ENCODE measurements at regions not wholly inside any gene's neighbourhood (a gene's known extent, or its start where the extent isn't known, plus 50 kb on each side); places are given as distances from the start of the nearest gene placed in this dataset.
A peak's percentile ranks its signal among the peaks of the same experiment; 100 is the strongest.

GRCh38 chr2:236673126-236673822 is 103.6 kb downstream of the ACKR3 start:
- Histone ChIP-seq H3K36me3 (ENCODE audit: control insufficient read depth in 2 of 4, insufficient read depth in 4 of 4, low read length in 3 of 4) (no peaks in the 10 kb centered on the region; a peak in 1 of 8 replicates), H3K14ac (ENCODE audit: insufficient read length) (no peak overlapping the region), H2BK15ac (ENCODE audit: low read length) (no peak overlapping the region), H4K91ac (replicated peaks; ENCODE audit: insufficient read length, low read length) (peak overlapping the region; percentile 57), H3K79me2 (ENCODE audit: control insufficient read depth in 1 of 2, insufficient read depth in 2 of 2, low read length in 2 of 2) (no peaks in the 10 kb centered on the region), H3K23me2 (ENCODE audit: low read depth, low read length) (no peaks in the 10 kb centered on the region), H2BK12ac (ENCODE audit: low read depth, low read length) (no peak overlapping the region; the same call in 1 of the 2 replicates), H3K27me3 (replicated peaks in 1 of 4; ENCODE audit: control insufficient read depth in 3 of 4, extremely low read depth in 1 of 4, insufficient read depth in 3 of 4, low read length in 3 of 4) (no peaks in the 10 kb centered on the region), H3K9me3 (ENCODE audit: insufficient read depth in 2 of 2, low read depth in 1 of 2, low read length in 1 of 2) (peaks cover 10 to 14% of the 10 kb centered on the region in 2 experiments), H4K20me1 (replicated peaks in 1 of 2; ENCODE audit: control insufficient read depth in 1 of 2, insufficient read depth in 2 of 2, low read length in 2 of 2) (peaks cover 0 to 4% of the 10 kb centered on the region in 2 experiments), H3K27ac (ENCODE audit: low read depth, low read length) (no peak overlapping the region; the same call in 1 of the 2 replicates), H2AK5ac (ENCODE audit: low read depth, low read length) (peak overlapping the region; percentile 20; the same call in 1 of the 2 replicates), H3K23ac (ENCODE audit: insufficient read length) (no peak overlapping the region), H4K5ac (ENCODE audit: insufficient read length, low read depth, low read length) (no peak overlapping the region), H3K56ac (replicated peaks; ENCODE audit: insufficient read length, low read depth, low read length) (no peak overlapping the region), H3K18ac (ENCODE audit: extremely low read depth, low read length) (no peak overlapping the region), H3K4me1 (replicated peaks in 1 of 4; ENCODE audit: control insufficient read depth in 3 of 4, insufficient read depth in 4 of 4, low read length in 3 of 4) (peaks cover 0 to 4% (median 0%) of the 10 kb centered on the region in 4 experiments; a peak in 1 of 7 replicates), H3K9ac (replicated peaks in 1 of 4; ENCODE audit: extremely low read depth in 1 of 4, low read depth in 3 of 4, low read length in 3 of 4) (no peak overlapping the region), H3K4me3 (ENCODE audit: extremely low read depth in 1 of 4, insufficient read depth in 2 of 4, low read depth in 3 of 4, low read length in 4 of 4) (no peak overlapping the region), H2BK20ac (ENCODE audit: low read length) (no peak overlapping the region), H2AFZ (ENCODE audit: low read length) (no peak overlapping the region), H3K4me2 (ENCODE audit: insufficient read depth in 1 of 2, low read depth in 2 of 2, low read length in 2 of 2) (no peak overlapping the region), H2BK5ac (ENCODE audit: low read depth, low read length) (no peak overlapping the region), H3K4ac (replicated peaks; ENCODE audit: insufficient read length, low read depth, low read length) (peak overlapping the region; percentile 45), H3K79me1 (ENCODE audit: low read depth, low read length) (no peaks in the 10 kb centered on the region), H2BK120ac (replicated peaks; ENCODE audit: low read depth, low read length) (no peak overlapping the region), H4K8ac (ENCODE audit: extremely low read depth, insufficient read depth, low read length) (no peak overlapping the region)
- WGBS, 2 experiments (ENCODE audit: extremely low coverage in 1 of 2, insufficient coverage in 1 of 2, insufficient read length in 1 of 2, insufficient replicate concordance in 2 of 2, low coverage in 1 of 2, low lambda C conversion rate in 2 of 2, missing lambda C conversion rate in 1 of 2), result 92% methylated on average over 14 of the region's 14 CpGs; no CpG with 5 or more reads in 1 of the 2 experiments
- ChIA-PET POLR2A (ENCODE audit: partially characterized antibody) (no interaction called here), CTCF (ENCODE audit: partially characterized antibody) (interaction anchor here (1.6 kb wide), 1 partner anchor 10 kb away, joined by 5 read pairs; no protein-coding TSS in a partner anchor)
- FAIRE-seq (no peak), DNase-seq (ENCODE audit: low read depth in 1 of 2, low spot score in 2 of 2) (peak in 1 of 2 experiments; percentile 8)
- TF ChIP-seq JUN (IDR thresholded peaks at IDR 0.05; ENCODE audit: low read depth, low read length) (no peak), TAF1 (IDR thresholded peaks at IDR 0.05; ENCODE audit: low read depth, low read length) (no peak), TEAD4 (IDR thresholded peaks at IDR 0.05; ENCODE audit: low read depth, low read length) (no peak), CTCF (IDR thresholded peaks at IDR 0.05; ENCODE audit: control extremely low read depth in 1 of 3, insufficient read depth in 1 of 3, low read depth in 1 of 3, low read length in 3 of 3) (no peak), JUND (IDR thresholded peaks at IDR 0.05; ENCODE audit: low read length) (no peak), KDM1A (IDR thresholded peaks at IDR 0.05; ENCODE audit: borderline replicate concordance, low read length) (no peak)

Data from H1 (cell line).